ENCODE measurements at regions not wholly inside any gene's neighbourhood (a gene's known extent, or its start where the extent isn't known, plus 50 kb on each side); places are given as distances from the start of the nearest gene placed in this dataset.

DNA sequence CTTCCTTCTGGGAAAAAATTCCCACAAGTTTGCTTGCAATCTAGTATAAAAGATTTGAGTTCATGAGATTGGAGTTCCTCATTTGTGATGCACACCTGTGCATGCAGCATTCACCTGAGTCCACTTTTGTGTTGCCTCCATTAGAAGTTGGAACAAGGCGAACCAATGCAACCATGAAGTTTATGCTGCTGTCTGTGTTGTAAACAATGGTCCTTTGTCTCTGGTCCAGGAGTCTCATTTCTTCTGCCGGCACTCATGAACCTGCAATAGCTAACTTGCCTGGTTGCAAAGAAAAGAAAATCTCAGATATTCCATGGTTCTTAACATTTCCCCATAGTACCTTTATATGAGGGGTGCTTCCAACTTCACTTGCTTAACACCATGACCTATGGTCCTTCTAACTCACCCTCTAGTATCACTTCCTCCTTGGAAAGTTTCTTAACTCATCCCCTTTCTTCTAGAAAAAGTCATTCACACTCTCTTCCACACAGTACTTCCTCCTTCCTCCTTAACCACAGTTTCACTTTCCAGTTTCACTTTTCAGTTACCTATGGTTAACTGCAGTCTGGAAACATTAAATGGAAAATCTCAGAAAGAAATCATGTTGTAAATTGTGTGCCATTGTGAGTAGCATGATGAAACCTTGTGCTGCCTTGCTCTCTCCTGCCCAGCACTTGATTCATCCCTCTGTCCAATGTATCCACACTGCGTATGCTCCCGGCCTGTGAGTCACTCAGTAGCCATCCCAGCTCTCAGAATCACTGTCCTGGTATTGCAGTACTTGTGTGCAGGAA, 128.8 kb upstream of the TRIB2 start:
- no peak for TF ChIP-seq MYC (IDR thresholded peaks at IDR 0.05; ENCODE audit: low read depth, low read length)
- no peak overlapping the region for H3K4me3 ChIP-seq (ENCODE audit: low read depth, low read length)
- peak; percentile 79 for DNase-seq (ENCODE audit: low read depth)

DNA sequence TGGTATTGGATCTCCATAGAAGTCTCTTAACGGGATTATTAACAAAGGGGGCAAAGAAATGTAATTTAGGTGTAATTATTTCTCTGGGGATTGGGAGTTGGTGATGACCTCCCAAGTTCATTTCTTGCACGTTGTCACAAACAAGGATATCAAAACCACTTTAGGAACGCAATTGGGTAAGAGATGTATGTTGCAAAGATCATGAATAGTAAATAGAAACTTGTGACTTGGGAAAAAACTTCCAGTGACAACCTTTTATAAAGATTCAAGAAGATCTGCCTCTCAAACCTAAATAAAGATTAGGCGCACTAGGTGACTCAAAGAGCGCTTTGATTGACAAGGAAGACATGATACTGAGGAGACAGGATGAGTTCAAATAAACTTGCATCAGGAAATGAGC, 127.8 kb upstream of the TRIB2 start:
- TF ChIP-seq MYC (IDR thresholded peaks at IDR 0.05; ENCODE audit: low read depth, low read length) (no peak), POLR2A (IDR thresholded peaks at IDR 0.05; ENCODE audit: extremely low read depth, insufficient read length) (no peak)
- TF ChIP-seq, protein P1, sequence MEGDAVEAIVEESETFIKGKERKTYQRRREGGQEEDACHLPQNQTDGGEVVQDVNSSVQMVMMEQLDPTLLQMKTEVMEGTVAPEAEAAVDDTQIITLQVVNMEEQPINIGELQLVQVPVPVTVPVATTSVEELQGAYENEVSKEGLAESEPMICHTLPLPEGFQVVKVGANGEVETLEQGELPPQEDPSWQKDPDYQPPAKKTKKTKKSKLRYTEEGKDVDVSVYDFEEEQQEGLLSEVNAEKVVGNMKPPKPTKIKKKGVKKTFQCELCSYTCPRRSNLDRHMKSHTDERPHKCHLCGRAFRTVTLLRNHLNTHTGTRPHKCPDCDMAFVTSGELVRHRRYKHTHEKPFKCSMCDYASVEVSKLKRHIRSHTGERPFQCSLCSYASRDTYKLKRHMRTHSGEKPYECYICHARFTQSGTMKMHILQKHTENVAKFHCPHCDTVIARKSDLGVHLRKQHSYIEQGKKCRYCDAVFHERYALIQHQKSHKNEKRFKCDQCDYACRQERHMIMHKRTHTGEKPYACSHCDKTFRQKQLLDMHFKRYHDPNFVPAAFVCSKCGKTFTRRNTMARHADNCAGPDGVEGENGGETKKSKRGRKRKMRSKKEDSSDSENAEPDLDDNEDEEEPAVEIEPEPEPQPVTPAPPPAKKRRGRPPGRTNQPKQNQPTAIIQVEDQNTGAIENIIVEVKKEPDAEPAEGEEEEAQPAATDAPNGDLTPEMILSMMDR (IDR thresholded peaks at IDR 0.05; ENCODE audit: low read depth, low read length): no peak
- TF ChIP-seq, protein P2, sequence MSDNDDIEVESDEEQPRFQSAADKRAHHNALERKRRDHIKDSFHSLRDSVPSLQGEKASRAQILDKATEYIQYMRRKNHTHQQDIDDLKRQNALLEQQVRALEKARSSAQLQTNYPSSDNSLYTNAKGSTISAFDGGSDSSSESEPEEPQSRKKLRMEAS (IDR thresholded peaks at IDR 0.05; ENCODE audit: low read depth, low read length): no peak
- no peak for DNase-seq (ENCODE audit: low read depth)
- H3K4me3 ChIP-seq (ENCODE audit: low read depth, low read length): no peak overlapping the region

DNA sequence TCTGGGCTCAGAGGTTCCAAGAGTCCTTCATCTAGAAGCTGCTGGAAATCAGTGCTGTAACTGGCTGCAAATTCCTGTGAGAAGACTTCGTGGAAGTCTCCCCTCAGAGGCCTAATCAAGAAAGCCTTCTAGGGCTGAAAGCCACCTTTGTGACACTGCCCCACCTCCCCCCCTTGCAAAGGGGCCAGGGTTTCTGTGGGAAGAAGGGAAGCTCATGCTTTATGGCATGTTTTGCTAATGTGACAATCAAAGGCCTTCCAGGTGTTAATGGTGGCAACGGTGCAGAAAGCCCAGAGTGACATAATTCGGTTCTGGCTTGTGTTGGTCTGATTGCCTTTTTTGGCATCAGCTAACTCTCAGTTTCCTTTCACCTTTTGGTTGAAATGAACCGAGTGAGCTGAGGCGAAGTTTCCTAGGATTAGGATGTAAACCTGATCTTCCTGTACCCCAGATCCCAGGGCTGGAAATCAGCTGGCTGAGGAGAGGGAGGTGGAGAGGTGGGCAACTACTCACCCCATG, 126.9 kb upstream of the TRIB2 start:
- TF ChIP-seq MYC (IDR thresholded peaks at IDR 0.05; ENCODE audit: low read depth, low read length): no peak
- TF ChIP-seq, protein P2 (IDR thresholded peaks at IDR 0.05; ENCODE audit: low read depth, low read length): no peak
- TF ChIP-seq, protein P1 (IDR thresholded peaks at IDR 0.05; ENCODE audit: low read depth, low read length): no peak
- DNase-seq (ENCODE audit: low read depth): no peak
- H3K4me3 ChIP-seq (ENCODE audit: low read depth, low read length): no peak overlapping the region

DNA sequence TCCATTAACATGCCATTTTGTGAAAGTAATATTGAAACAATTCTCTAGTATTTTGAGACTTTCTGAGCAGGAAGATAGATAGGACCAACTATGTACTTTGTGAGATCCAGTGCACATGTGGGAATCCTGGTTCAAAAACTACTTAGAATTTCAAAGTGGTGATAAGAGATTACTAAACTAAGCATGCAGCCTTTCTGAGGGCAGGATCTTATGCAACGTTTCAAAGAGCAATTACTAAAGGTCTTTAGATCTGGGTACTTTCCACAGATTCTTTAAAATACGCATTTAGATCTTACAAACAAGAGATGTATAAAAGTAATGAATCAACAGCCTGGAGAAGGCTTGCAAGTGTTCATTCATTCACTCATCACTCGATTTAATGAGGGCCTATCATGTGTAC, 124.4 kb upstream of the TRIB2 start:
- no peak overlapping the region for H3K4me3 ChIP-seq (ENCODE audit: low read depth, low read length)
- no peak for DNase-seq (ENCODE audit: low read depth)
- TF ChIP-seq, protein P2 (IDR thresholded peaks at IDR 0.05; ENCODE audit: low read depth, low read length): no peak
- TF ChIP-seq MYC (IDR thresholded peaks at IDR 0.05; ENCODE audit: low read depth, low read length) (no peak), POLR2A (IDR thresholded peaks at IDR 0.05; ENCODE audit: extremely low read depth, insufficient read length) (no peak)
- TF ChIP-seq, protein P1 (IDR thresholded peaks at IDR 0.05; ENCODE audit: low read depth, low read length): no peak

DNA sequence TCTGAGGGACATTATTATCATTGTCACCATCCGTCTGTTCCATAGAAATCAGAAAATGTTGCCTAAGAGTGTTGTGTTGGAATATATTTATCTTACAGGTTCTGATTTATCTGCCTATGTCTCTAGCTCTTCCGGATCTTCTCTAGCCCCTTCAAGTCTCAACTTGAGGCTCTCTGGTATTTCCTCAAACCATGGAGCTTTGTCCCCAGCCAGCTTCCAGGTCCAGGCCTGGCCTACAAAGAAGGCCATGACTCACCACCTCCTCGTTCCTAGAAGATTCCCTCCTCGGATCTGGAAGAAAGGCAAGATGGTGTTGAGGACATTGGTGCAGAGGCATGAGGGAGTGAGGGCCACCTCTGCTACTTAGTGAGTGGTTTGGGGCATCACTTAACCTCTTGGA, 122.1 kb upstream of the TRIB2 start:
- no peak for DNase-seq (ENCODE audit: low read depth)
- no peak overlapping the region for H3K4me3 ChIP-seq (ENCODE audit: low read depth, low read length)
- TF ChIP-seq, protein P1 (IDR thresholded peaks at IDR 0.05; ENCODE audit: low read depth, low read length): no peak
- TF ChIP-seq, protein P2 (IDR thresholded peaks at IDR 0.05; ENCODE audit: low read depth, low read length): no peak
- TF ChIP-seq POLR2A (IDR thresholded peaks at IDR 0.05; ENCODE audit: extremely low read depth, insufficient read length) (no peak), MYC (IDR thresholded peaks at IDR 0.05; ENCODE audit: low read depth, low read length) (no peak)

DNA sequence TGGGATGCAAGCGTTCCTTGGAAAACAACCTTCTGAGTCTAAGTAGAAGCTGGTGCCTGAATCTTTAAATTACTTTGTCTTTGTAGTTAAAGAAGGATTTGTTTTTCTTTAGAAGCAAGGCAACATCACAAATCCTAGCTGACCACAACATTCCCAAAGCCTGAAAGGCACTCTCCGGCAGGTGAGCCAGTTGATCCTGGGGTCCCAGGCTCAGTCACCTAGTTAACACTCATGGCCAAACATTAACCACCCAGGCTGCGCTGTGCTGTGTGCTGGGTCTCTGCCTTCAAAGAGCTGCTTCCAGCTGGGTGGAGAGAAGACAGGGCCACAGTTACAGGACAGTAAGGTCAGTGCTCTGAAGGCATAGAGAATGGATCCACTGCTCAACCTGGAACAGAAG, 120.0 kb upstream of the TRIB2 start:
- H3K4me3 ChIP-seq (ENCODE audit: low read depth, low read length): no peak overlapping the region
- TF ChIP-seq POLR2A (IDR thresholded peaks at IDR 0.05; ENCODE audit: extremely low read depth, insufficient read length) (no peak), MYC (IDR thresholded peaks at IDR 0.05; ENCODE audit: low read depth, low read length) (no peak)
- TF ChIP-seq, protein P2 (IDR thresholded peaks at IDR 0.05; ENCODE audit: low read depth, low read length): no peak
- TF ChIP-seq, protein P1 (IDR thresholded peaks at IDR 0.05; ENCODE audit: low read depth, low read length): no peak

More for the DNA sequence above, 120.0 kb upstream of the TRIB2 start:
- no peak for DNase-seq (ENCODE audit: low read depth)
